ENCODE measurements at regions not wholly inside any gene's neighbourhood (a gene's known extent, or its start where the extent isn't known, plus 50 kb on each side); places are given as distances from the start of the nearest gene placed in this dataset.

- intact Hi-C loops (cut with DNase I) = no loop called here
- DNase-seq = no peak
Measured at GRCh38 chr5:2272039-2272438, 389.3 kb upstream of the IRX4 start.

GRCh38 chr5:2271316-2271715 is 388.6 kb upstream of the IRX4 start:
- intact Hi-C loops (cut with DNase I) = no loop called here
- DNase-seq = no peak

- intact Hi-C loops (cut with DNase I) = no loop called here
- no peak for DNase-seq
Measured at GRCh38 chr5:2270467-2270866, 387.7 kb upstream of the IRX4 start.

- DNase-seq = no peak
- intact Hi-C loops (cut with DNase I) = no loop called here
Measured at GRCh38 chr5:2269656-2270055, 386.9 kb upstream of the IRX4 start.

- DNase-seq = no peak
- intact Hi-C loops (cut with DNase I) = no loop called here
Measured at GRCh38 chr5:2267991-2268390, 385.3 kb upstream of the IRX4 start.

- intact Hi-C loops (cut with DNase I) = no loop called here
- DNase-seq = no peak
Measured at GRCh38 chr5:2266641-2267240, 384.0 kb upstream of the IRX4 start.

- intact Hi-C loops (cut with DNase I) = no loop called here
- DNase-seq = no peak
Measured at GRCh38 chr5:2265341-2265740, 382.6 kb upstream of the IRX4 start.

GRCh38 chr5:2263763-2264162 is 381.0 kb upstream of the IRX4 start:
- no peak for DNase-seq
- intact Hi-C loops (cut with DNase I) = no loop called here

- DNase-seq = no peak
- intact Hi-C loops (cut with DNase I) = no loop called here
Measured at GRCh38 chr5:2262620-2263019, 379.9 kb upstream of the IRX4 start.

- peak in 1 of 42 donors; percentile 32 for DNase-seq
- intact Hi-C loops (cut with DNase I) = no loop called here
Measured at GRCh38 chr5:2261004-2261703, 378.4 kb upstream of the IRX4 start.

GRCh38 chr5:2260211-2261003 is 377.7 kb upstream of the IRX4 start:
- DNase-seq = peak in 2 of 42 donors; percentile 26 to 36

GRCh38 chr5:2259494-2260107 is 376.9 kb upstream of the IRX4 start:
- intact Hi-C loops (cut with DNase I) = no loop called here
- DNase-seq = peak in 2 of 42 donors; percentile 18 to 28

More at GRCh38 chr5:2260211-2261003, 377.7 kb upstream of the IRX4 start:
- intact Hi-C loops (cut with DNase I) = no loop called here

GRCh38 chr5:2258861-2259260 is 376.1 kb upstream of the IRX4 start:
- intact Hi-C loops (cut with DNase I) = no loop called here
- DNase-seq = peak in 2 of 42 donors; percentile 25 to 31

- DNase-seq = peak in 1 of 42 donors; percentile 22
- intact Hi-C loops (cut with DNase I) = no loop called here
Measured at GRCh38 chr5:2257326-2258244, 374.9 kb upstream of the IRX4 start.

- intact Hi-C loops (cut with DNase I) = no loop called here
Measured at GRCh38 chr5:2256691-2257280, 374.1 kb upstream of the IRX4 start.

GRCh38 chr5:2255915-2256690 is 373.4 kb upstream of the IRX4 start:
- peak in 1 of 42 donors; percentile 25 for DNase-seq
- intact Hi-C loops (cut with DNase I) = no loop called here

More at GRCh38 chr5:2256691-2257280, 374.1 kb upstream of the IRX4 start:
- DNase-seq = peak in 1 of 42 donors; percentile 17

Data from head of caudate nucleus (tissue), 42 donors.